ENCODE measurements at regions not wholly inside any gene's neighbourhood (a gene's known extent, or its start where the extent isn't known, plus 50 kb on each side); places are given as distances from the start of the nearest gene placed in this dataset.

DNA sequence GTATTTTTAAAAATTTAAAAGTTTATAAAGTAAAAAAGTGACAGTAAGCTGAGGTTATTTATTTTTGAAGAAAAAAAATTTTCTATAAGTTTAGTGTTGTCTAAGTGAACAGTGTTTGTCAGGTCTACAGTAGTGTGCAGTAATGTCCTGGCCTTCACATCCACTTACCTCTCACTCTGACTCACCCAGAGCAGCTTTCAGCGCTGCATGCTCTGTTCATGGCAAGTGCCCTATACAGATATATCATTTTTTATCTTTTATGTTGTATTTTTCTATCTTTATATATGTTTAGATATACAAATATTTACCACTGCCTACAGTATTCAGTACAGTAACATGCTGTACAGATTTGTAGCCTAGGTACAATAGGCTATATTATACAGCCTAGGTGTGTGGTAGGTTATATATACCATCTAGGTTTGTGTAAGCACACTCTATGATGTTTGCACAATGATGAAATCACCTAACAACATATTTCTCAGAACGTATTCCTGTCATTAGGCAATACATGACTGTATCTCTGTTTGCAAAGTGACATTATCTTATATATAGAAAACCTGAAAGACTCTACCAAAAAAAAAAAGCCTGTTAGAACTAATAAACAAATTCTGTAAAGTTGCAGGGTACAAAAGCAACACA is 75.9 kb upstream of the TMC3 start:
- Histone ChIP-seq H3K36me3 (ENCODE audit: insufficient read depth, low read length) (no peaks in the 10 kb centered on the region), H3K27me3 (ENCODE audit: insufficient read depth, low read length, poor library complexity, severe bottlenecking) (no peaks in the 10 kb centered on the region), H3F3A (ENCODE audit: low read depth) (no peaks in the 10 kb centered on the region), H3K9ac (ENCODE audit: low read depth, low read length, poor library complexity, severe bottlenecking) (no peak overlapping the region), H3K4me2 (ENCODE audit: low read depth, low read length, poor library complexity, severe bottlenecking) (no peak overlapping the region), H4K20me1 (ENCODE audit: insufficient read depth, low read length, poor library complexity, severe bottlenecking) (no peaks in the 10 kb centered on the region), H3K9me2 (replicated peaks; ENCODE audit: low read depth, low read length) (no peaks in the 10 kb centered on the region), H3K4me1 (ENCODE audit: insufficient read depth, low read length, poor library complexity, severe bottlenecking) (no peaks in the 10 kb centered on the region), H2AFZ (ENCODE audit: low read length) (no peak overlapping the region), H3K9me3 (ENCODE audit: insufficient read depth, low read depth, low read length) (peaks cover 2% of the 10 kb centered on the region; the same call in 1 of the 2 replicates), H3K4me3 (ENCODE audit: low read length, poor library complexity, severe bottlenecking) (no peak overlapping the region), H3K79me2 (ENCODE audit: insufficient read depth, low read length) (no peaks in the 10 kb centered on the region)
- TF ChIP-seq EZH2phosphoT487 (IDR thresholded peaks at IDR 0.05; ENCODE audit: borderline replicate concordance) (no peak), CTCF (conservative IDR thresholded peaks at IDR 0.05; ENCODE audit: low read length) (no peak)

GRCh38 chr15:81443040-81443820 is 69.2 kb upstream of the TMC3 start:
- TF ChIP-seq EZH2phosphoT487 (IDR thresholded peaks at IDR 0.05; ENCODE audit: borderline replicate concordance) (no peak), CTCF (conservative IDR thresholded peaks at IDR 0.05; ENCODE audit: low read length) (no peak)
- H3F3A ChIP-seq (ENCODE audit: low read depth): no peaks in the 10 kb centered on the region
- no peak overlapping the region for H3K4me3 ChIP-seq (ENCODE audit: low read length, poor library complexity, severe bottlenecking)
- no peak overlapping the region for H3K4me2 ChIP-seq (ENCODE audit: low read depth, low read length, poor library complexity, severe bottlenecking)
- no peaks in the 10 kb centered on the region for H3K79me2 ChIP-seq (ENCODE audit: insufficient read depth, low read length)
- H3K9ac ChIP-seq (ENCODE audit: low read depth, low read length, poor library complexity, severe bottlenecking): no peak overlapping the region
- H3K27me3 ChIP-seq (ENCODE audit: insufficient read depth, low read length, poor library complexity, severe bottlenecking): no peaks in the 10 kb centered on the region
- peaks cover 2% of the 10 kb centered on the region; the same call in 1 of the 2 replicates for H3K9me3 ChIP-seq (ENCODE audit: insufficient read depth, low read depth, low read length)
- H3K36me3 ChIP-seq (ENCODE audit: insufficient read depth, low read length): no peaks in the 10 kb centered on the region
- no peaks in the 10 kb centered on the region for H3K9me2 ChIP-seq (replicated peaks; ENCODE audit: low read depth, low read length)
- no peak overlapping the region for H2AFZ ChIP-seq (ENCODE audit: low read length)
- no peaks in the 10 kb centered on the region for H3K4me1 ChIP-seq (ENCODE audit: insufficient read depth, low read length, poor library complexity, severe bottlenecking)
- no peaks in the 10 kb centered on the region for H4K20me1 ChIP-seq (ENCODE audit: insufficient read depth, low read length, poor library complexity, severe bottlenecking)

DNA sequence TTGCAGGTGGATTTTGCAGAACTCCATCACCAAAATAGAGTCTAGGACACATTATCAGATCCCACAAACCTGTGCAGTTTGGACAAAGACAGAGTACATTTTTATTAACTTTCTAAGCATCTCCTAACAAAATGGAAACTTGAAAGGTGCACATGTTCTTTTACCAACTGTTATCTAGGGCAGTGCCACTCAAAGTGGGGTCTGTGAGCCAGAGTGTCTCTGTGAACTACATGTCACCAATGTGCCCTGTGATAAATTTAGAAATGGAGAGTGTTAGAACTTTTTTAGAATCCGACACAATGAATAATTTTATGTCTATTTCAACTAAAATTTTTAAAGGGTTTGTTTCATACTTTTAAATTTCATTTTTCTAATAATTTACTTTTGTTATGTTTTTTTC is 68.4 kb upstream of the TMC3 start:
- H3K27me3 ChIP-seq (ENCODE audit: insufficient read depth, low read length, poor library complexity, severe bottlenecking): no peaks in the 10 kb centered on the region
- H3K4me3 ChIP-seq (ENCODE audit: low read length, poor library complexity, severe bottlenecking): no peak overlapping the region
- H3K79me2 ChIP-seq (ENCODE audit: insufficient read depth, low read length): no peaks in the 10 kb centered on the region
- TF ChIP-seq EZH2phosphoT487 (IDR thresholded peaks at IDR 0.05; ENCODE audit: borderline replicate concordance): no peak
- TF ChIP-seq CTCF (conservative IDR thresholded peaks at IDR 0.05; ENCODE audit: low read length): no peak
- H4K20me1 ChIP-seq (ENCODE audit: insufficient read depth, low read length, poor library complexity, severe bottlenecking): no peaks in the 10 kb centered on the region
- H2AFZ ChIP-seq (ENCODE audit: low read length): no peak overlapping the region
- H3K4me1 ChIP-seq (ENCODE audit: insufficient read depth, low read length, poor library complexity, severe bottlenecking): no peaks in the 10 kb centered on the region
- no peaks in the 10 kb centered on the region for H3F3A ChIP-seq (ENCODE audit: low read depth)
- no peaks in the 10 kb centered on the region for H3K36me3 ChIP-seq (ENCODE audit: insufficient read depth, low read length)
- H3K9me3 ChIP-seq (ENCODE audit: insufficient read depth, low read depth, low read length): peaks cover 2% of the 10 kb centered on the region; the same call in 1 of the 2 replicates
- no peaks in the 10 kb centered on the region for H3K9me2 ChIP-seq (replicated peaks; ENCODE audit: low read depth, low read length)
- H3K9ac ChIP-seq (ENCODE audit: low read depth, low read length, poor library complexity, severe bottlenecking): no peak overlapping the region
- H3K4me2 ChIP-seq (ENCODE audit: low read depth, low read length, poor library complexity, severe bottlenecking): no peak overlapping the region

All from Loucy (cell line).